ENCODE measurements at regions not wholly inside any gene's neighbourhood (a gene's known extent, or its start where the extent isn't known, plus 50 kb on each side); places are given as distances from the start of the nearest gene placed in this dataset.

DNA sequence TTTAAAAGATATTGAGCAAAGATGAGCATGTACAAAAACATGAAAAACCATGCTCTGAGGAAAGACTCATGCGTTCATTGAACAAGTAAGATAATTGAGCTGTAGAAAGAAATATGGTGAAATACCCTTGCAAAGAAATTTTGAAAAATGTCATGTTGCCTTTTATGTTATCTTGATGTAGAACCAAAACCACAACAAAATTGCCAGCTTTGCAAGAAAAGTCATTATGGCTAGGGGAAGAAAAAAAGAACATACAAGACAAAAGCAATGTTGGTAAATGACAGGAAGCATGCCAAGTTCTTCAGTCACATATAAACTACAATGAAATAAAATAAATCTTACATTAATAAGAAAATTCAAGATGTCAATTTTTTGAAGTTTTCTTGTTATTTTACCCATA, 368.0 kb downstream of the IRX1 start:
- DNase-seq = no peak

DNA sequence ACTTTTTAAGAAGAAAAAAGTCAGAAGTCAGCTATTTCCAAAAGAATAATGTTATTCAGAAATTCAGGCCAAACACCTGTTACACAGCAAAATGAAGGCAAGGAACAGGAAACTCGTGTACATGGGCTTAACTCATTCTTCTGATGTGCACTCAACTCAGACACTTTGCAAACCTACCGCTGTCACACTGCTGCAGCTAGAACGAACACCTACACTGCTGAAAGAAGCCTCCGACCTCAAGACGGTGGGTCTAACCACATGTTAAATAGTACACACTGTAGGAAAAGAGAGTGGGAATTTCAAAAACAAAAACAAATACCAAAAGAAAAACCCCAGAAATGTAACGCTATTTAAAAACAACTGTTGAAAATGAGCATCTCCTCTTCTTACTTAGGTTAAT, 384.5 kb downstream of the IRX1 start:
- no peak for DNase-seq

DNA sequence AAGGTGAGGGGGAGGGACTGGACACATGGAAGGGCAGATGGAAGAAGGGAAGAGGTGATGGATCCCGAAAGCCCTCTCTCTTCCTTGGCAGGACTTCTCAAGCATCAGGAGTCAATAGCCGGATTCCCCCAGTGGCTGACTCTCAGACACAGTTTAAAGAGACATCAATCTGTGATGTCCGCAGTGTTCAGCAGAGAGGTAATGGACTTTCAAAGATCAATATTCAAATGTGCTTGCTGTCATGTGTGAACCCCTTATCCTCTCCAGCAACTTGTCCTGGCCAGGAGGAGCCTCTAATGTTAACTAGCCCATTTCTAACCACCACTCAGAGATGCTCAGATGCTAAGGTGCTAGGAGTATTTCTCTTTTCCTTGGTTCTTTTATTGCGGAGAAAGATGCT, 392.2 kb downstream of the IRX1 start:
- no peak for DNase-seq

DNA sequence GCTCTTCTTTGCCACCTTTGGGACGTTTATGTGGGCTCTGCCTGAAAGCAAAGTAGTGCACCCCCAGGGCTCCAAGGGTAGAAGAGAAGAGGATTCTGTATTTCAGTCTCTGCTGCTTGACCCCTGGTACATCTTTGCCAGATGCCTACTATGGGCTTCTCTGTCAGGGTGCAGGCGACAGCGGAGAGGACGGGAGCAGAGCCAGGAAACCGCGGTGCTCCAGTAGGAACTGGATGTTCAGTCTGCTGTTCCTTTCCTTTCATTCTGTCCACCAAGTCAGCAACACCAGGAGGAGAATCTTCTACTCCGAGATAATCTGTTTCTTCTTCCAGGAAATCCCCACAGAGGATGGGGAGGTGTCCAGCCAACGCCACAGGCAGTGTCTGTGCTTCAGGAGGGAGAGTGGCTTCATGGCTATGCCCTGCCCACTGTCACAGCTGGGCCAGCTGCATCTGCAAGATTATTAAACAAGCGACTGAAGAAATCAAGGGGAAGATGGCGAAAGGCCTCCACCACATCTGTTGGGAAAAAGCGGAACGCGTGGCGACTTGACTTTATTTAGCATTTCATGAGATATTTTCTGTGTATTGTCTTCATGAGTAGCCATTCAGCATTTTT, 398.3 kb downstream of the IRX1 start:
- DNase-seq = no peak

DNA sequence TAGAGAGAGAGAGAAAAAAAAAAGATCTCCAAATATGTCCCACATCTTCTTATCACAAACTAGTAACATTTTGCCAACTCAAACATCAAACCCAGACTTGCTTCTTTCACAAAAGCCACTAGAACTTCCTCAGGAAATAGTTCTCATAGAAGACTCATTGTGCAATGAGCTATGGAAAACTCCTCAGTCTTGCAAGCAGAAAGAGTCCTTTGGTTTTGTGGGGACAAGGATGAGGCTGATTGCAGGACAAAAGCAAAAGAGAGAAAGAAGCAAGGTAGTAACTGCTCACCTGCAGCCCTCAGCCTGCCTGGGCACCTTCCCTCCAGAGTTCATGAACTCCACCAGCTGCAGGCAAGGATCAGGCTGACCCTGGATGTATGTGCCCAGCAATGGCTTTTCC, 399.0 kb downstream of the IRX1 start:
- DNase-seq = no peak

DNA sequence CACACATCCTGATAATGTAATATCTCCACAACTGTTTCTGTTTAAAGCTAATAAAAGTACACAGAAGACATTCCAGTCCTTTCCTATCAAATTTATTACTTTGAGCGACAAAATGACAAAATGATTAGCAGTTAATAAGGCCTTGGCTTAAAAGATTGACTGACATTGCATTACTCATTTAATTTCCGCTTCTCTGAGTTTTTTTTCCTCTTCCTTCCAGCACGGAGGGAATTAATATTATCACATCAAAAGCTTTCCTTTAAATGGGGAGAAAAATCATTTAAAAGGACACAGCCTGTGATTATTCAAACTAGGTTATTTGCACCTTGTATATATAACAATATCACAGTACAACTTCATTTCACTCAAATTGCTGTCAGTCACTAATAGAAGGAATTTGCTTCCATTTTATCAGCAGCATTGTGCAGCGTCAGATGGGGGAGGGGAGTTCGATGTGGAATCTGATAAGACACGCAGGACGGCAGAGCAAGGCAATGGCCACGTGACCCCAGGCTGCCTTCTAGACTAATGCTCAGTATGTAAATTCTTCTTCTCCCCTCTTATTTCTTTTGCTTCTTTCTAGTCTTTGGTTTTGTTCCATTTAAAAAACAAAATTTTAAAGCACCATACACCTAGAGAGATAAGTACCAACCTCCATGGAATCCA, 400.5 kb downstream of the IRX1 start:
- DNase-seq = no peak

DNA sequence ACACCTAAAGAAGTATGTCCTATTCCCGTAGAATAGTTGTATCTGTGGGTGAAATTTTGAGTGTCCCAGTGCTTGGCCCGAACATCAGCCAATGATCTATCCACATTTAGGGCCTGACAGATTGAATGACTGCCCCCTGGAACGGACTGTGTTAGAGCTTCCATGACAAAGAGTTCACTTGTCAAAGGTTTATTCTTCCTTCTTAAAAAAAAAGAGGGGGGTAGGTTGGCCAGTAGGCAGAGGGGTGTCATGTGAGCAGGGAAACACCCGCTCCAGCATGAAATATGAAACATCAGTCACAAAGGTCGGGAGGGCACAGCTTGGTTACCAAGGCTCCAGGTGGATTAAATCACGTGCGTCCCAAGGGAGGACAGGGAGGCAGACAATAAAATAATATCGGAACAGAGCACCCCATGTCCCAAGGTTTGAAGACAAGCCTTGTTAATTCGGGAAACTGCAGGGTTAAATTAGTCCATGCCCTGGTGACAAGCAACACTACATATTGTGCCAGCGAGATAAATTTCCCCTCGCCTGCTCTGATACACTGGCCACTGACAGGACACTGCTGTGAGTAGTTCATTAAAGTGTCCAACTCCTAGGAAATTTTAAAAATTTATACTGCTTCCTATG, 401.2 kb downstream of the IRX1 start:
- no peak for DNase-seq

DNA sequence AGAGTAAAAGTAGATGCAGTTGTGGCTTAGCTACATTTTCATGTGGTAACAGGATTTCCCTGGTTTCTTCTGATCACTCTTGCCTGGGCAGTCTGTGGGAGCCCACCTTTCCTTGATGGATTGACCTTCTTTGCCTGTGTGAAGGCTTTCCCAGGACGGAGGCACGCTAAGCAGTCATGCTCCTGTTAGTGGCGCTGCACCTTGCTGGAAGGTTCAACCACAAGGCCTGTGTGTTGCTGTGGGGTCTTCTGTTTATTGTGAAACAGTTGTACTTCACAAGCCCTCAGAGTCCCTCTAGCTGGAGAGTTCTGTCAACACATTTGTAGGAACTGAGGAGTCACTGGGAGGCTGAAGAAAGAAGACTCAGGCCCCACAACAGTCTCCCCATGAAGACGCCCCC, 402.0 kb downstream of the IRX1 start:
- no peak for DNase-seq

DNA sequence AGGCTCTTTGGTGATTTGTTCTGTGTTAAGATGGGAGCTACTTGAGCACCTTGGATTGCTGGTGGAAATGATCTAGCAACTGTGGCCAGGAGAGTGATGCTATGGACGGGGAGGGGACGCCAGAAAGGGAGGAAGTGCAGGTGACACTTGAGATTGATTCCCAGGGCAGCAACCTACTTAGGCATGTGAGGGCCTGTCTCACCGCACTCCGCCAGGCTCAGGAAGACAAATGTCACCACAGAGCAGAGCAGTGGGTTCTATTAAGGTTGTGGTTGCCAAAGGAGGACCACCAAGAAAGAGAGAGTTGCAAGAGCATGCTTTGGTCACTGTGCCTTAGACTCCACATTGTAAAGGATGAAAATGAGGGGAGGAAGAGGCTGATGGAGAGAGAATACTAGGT, 404.3 kb downstream of the IRX1 start:
- no peak for DNase-seq

DNA sequence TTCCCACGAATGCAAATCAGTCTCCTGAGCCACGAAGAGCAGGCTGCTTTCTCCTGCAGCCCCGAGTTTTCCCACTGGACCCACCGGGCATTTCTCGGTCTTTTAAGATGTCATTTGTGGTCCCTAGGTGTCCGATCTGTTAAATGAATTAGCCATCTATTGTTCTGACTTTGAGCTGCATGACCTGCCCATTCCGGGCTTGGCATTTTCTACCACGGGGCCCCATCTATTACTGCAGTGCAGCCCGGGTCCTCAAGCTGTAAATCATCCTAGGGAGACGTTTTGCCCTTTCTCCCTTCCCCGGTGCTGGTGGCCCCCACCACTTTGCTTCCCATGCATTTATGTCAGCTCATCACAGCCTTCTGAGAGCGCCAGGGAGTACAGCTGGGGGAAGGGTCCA, 405.4 kb downstream of the IRX1 start:
- DNase-seq = no peak

DNA sequence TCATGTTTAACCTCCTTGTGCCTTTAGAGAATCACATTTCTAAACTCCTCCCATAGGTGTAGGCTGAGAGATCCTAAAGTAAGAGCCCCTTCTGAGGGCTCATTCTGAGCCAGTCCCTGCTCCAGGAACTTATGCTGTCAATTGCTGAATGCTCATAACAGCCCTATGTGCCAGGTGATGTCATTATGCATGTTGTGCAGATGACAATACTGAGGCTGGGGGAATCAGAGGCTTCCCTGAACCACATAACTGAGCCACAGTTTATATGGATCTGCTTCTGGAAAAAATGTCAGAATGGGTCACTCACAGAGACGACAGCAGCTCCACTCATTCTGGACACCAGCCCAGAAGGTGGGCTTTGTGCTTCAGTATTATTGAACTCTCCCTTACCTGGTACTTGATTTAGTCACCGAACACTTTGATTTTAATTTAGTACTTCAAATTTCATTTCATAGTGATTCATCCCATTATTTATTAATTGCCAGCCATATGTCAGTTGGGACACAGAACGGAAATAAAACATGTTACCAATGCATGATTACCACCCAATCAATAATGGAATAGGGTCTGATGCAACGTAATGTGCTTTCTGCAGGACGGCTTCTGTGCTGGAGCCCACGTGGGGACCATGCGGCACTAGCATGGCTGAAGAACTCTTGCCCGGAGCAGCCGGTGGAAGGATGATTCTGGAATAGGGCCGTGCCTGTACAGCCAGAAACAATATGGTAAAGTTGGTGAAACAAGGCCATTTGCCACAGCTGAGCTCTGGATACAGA, 406.3 kb downstream of the IRX1 start:
- DNase-seq = no peak

DNA sequence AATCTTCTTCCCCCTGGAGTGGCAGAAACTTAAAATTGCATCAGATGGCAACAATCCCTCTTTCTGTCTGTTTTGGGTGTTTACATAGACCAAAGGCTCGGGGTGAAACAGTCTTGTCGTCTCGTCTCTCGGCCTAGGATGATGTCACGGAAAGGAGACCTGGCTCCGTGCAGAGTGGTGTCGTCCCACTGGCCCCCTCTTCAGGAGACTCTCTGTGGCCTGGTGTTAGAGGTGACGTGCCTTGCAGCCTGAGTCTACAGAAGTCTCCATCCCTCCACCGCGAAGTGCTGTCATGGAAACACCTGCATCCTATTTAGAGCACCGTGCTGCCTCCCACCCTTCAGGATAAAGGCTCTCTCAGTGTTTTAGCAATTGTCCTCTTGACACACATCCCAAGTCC, 409.7 kb downstream of the IRX1 start:
- no peak for DNase-seq

DNA sequence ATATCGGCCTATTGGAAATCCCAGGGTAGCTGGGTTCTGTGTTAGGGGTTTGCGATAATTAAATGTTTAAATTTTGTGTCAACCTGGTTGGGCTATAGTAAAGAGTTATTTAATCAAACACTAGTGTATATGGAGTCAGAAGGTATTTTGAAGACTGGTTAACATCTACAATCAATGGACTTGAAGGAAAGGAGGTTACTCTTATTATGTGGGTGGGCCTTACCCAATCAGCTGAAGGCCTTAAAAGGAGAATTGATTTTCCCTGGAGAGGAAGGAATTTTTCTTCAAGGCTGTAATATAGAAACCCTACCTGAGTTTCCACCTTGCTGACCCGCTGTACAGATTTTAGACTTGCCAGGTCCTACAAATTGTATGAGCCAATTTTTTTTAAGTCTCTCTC, 411.4 kb downstream of the IRX1 start:
- no peak for DNase-seq

DNA sequence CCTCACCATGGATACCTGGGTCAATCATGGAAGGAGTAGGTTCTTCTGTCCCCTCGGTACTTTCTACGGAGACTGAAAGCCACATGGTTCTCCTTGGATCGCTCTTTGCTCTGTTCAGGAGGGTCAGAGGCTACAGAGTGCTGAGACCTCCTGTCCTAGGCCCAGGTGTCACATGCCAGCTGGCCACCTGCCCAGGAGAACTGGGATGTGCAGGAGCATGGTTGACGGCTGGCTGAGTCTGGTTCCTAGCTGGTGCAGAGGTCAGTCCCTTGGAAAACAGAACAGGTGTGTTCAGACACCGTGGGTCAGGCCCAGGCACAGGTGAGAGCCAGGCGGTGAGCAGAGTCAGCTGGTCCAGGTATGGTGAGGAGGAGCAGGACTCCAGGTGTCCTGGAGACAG, 416.3 kb downstream of the IRX1 start:
- no peak for DNase-seq

DNA sequence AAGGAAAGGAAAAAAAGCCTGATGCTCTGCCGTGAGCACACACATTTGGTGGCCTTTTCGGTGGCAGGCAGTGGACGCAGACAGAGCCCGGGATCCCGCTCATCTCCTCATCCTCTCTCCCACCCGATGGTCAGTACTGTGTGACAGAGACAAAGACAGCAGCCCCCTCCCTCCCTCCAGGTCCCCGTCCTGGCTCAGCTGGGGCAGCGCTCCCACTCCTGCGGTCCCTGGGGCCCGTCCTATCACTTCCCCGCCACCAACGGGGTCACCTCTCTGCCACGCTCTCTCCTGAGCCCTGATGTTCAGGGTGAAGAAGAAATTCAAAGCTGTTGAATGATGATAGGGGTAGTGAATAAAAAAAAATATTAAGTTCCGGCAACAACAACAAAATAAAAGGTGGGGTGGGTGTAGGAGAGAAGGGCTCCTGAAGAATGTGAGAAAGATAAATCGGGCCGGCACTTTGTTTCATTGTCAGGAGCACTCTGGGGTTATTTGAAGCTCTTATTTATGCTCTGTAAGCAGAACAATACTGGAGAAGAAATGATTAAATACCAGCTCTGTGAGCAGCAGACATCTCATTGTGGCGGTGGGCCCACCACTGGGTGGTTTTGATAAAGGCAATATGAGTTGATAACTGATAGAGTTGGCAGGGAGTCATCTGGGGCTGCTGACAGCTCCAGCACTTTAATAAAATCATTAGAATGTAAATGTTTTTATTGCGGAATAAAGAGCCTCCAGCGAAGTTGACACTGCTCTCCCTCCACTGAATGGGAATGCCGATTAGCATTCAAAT, 417.7 kb downstream of the IRX1 start:
- DNase-seq = no peak

DNA sequence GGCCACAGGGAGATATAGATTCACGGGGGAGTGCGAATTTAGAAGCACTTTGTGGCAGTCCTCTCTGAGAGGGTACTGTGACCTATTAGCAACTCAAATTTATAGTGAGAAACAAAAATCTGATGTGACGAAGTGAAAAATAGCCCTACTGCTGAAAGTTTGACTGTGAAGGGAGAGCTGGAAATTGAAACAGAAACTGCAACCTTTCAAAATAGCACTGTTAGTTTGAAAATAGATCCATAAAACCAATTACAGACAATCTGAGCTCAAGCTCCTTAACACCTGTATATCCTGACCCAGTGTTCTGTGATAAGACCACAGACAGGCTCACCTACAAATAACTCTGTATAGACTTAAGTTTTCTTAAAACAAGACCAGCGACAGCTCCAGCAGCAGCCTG, 420.1 kb downstream of the IRX1 start:
- no peak for DNase-seq

DNA sequence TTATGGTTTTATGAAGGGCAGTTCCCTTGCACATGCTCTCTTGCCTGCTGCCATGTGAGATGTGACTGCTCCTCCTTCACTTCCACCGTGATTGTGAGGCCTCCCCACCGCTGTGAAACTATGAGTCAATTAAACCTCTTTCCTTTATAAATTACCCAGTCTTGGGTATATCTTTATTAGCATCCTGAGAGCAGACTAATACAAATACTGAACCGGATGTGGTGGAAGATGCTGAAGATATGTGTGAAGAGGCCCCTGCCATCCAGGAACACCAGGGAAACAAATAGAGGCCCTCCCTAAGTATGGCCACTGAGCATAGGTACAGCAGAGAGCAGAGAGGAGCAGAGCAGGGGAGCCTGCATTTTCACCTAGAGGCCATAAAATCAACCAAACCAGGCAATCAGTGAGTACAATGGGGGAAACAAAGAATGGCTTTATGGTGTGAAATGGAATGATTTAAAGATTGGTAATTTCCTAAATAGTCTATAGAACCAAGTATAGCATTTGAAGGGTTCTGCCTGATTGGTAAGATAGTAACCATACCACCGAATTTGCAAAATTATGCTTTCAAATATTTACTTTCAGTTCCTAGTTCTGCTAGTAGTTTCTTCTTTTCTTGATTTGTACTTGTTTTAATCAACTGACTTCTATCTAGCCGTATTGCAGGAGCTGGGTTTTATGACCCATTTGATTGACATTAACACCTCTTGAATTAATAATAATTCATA, 421.6 kb downstream of the IRX1 start:
- DNase-seq = no peak

DNA sequence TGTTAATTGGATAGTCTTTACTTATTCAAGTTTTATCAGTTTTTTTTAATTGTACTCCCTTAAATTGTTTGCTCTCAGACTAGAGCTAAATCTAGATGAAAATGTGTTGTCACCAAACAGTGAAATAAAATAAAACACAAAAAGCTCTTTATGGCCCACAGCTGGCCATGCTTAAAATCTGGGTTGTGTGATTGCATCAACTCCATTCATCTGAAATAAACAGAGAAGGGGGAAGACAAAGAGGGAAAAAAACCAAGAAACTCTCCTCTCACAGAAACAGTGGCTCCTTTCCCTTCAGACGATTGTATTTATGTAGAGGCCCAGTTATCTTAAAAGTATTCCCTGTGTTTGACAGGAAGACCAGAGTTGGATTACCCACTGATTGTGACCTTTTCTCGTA, 422.4 kb downstream of the IRX1 start:
- DNase-seq = no peak

DNA sequence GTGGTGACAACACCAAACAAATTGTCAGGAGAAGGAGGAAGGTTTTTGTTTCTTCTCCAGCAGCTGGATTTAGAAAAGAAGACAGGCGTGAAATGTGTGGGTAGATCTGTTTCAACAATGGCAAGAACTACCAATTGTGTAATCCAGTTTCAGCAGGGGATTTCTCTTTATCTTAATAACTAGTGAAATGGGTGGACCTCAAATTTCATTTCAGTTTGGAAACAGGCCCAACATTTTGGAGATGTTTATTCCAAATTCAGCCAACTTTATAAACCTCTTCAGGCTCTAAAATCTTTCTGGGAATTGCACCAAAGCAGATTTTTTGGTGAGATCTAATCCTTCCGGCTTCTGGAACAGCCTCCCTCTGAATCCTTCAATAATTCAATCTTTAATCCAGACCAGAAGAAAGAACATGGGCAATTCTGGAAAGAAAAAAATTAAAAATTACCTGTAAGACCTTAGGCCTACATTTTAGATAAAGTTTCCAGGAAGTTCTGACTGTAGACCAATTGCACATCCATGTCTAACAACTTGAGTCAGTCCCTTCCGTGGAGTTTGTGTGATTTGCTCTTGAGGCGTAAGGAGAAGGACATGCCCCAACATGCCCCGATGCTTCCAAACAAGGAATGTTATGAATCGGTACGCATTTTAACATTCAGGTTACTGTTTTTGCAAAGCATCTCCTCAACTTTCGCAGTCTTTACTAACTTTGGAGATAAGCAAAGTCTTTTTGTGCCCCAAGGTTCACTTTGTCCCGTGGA, 423.6 kb downstream of the IRX1 start:
- no peak for DNase-seq

DNA sequence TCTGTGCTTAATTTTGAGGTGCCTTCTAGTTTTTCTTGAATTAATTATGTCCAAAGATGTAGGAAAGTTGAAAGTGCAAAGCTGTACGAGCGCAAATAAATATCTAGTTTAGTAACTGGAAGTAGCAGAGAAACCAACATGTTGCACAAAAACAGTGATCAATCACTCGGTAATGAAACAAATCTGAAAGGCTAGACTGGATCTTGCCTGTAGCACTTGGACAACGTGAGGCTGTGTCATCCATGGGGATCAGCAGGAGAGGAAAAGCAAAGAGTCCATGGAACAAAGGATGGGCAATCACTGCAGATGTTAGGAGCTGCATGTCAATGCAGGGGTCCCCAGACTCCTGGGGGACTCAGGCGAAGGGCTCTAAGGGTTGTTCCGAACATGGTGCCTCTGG, 424.2 kb downstream of the IRX1 start:
- no peak for DNase-seq

DNA sequence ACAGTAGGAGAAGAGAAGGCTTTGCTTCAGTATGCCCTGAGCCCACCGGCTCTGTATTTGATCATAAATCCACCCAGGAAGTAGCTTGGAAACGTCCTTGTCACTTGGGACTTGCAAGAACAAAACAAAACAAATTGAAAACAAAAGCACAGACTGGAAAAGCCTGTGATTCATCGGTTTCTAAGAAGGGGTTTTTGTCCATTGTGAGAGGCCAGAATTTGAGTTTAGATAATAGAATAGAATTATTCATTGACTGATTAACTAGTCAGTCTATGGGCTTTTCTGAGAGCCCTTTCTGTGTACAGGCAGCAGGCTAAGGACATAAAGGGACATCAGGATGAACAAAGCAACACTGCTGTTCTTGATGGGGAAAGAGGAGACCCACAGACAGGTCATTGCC, 424.8 kb downstream of the IRX1 start:
- no peak for DNase-seq

Measured in stimulated activated naive CD4-positive, alpha-beta T cell treated with Interleukin-2 at 50 U/mL for 16 hours (primary cell).